Caco-2 (cell line): ENCODE measurements at regions not wholly inside any gene's neighbourhood (a gene's known extent, or its start where the extent isn't known, plus 50 kb on each side); places are given as distances from the start of the nearest gene placed in this dataset.
"Not testable (repeated sequence)": the region's sequence is repeated elsewhere in the genome, so short reads cannot be mapped to it uniquely, and the experiment has no call there.

Source experiments
- BruUV-seq: library from RNA; stranded (reverse); fragments of 400-500 nt; replicated peaks from 2 replicates; lab custom pipeline; 2021; lab: Mats Ljungman, UMichigan
- CTCF ChIA-PET: fragments of 300-600 bp; sonication (Branson Sonifier 250); formaldehyde crosslinking; loops from one replicate; lab custom pipeline; 2022; ENCODE audit warnings: antibody characterized with exemption; lab: Charles Lee
- POLR2A ChIA-PET: fragments of 300-600 bp; sonication (Branson Sonifier 250); formaldehyde crosslinking; loops from one replicate; lab custom pipeline; 2022; ENCODE audit warnings: antibody characterized with exemption; lab: Charles Lee
- DNase-seq, 2 experiments: peaks; one replicate each; pipeline versions ENCODE4 v3.0.0 to v3.0.0-alpha.2; 2020 to 2022
- H3K27me3 ChIP-seq: replicated peaks from 2 replicates; pipeline ENCODE4 v1.6.0; 2011; ENCODE audit warnings: low read length; ENCODE audit not compliant: control insufficient read depth, insufficient read depth
- H3K36me3 ChIP-seq: 2 replicates; pipeline ENCODE4 v1.5.1; 2011; ENCODE audit warnings: low read length; ENCODE audit not compliant: control insufficient read depth, insufficient read depth
- H3K4me1 ChIP-seq: fragments of 250-450 bp; sonication (Bioruptor Pico); 2 replicates; pipeline ENCODE4 v1.5.1; 2020; ENCODE audit warnings: mild to moderate bottlenecking
- H3K4me3 ChIP-seq: 2 replicates; pipeline ENCODE4 v1.5.1; 2011; ENCODE audit warnings: low read depth, mild to moderate bottlenecking, control low read depth, low read length
- H3K9me3 ChIP-seq: fragments of 250-450 bp; sonication (Bioruptor Pico); 2 replicates; pipeline ENCODE4 v1.5.1; 2020; ENCODE audit warnings: mild to moderate bottlenecking, moderate library complexity
- H3K27ac Mint-ChIP-seq: one replicate; pipeline ENCODE4 v1.8.0; 2022; ENCODE audit warnings: mixed read lengths; ENCODE audit not compliant: unreplicated experiment
- H3K27me3 Mint-ChIP-seq: one replicate; pipeline ENCODE4 v1.8.0; 2022; ENCODE audit warnings: mixed read lengths; ENCODE audit not compliant: insufficient read depth, unreplicated experiment
- H3K36me3 Mint-ChIP-seq: one replicate; pipeline ENCODE4 v1.8.0; 2022; ENCODE audit warnings: mild to moderate bottlenecking, mixed read lengths; ENCODE audit not compliant: insufficient read depth, unreplicated experiment
- H3K4me1 Mint-ChIP-seq: one replicate; pipeline ENCODE4 v1.8.0; 2022; ENCODE audit warnings: low read depth, mixed read lengths; ENCODE audit not compliant: unreplicated experiment
- H3K4me3 Mint-ChIP-seq: one replicate; pipeline ENCODE4 v1.8.0; 2022; ENCODE audit warnings: mild to moderate bottlenecking, moderate library complexity, mixed read lengths; ENCODE audit not compliant: unreplicated experiment
- H3K9me3 Mint-ChIP-seq: one replicate; pipeline ENCODE4 v1.8.0; 2022; ENCODE audit warnings: mixed read lengths; ENCODE audit not compliant: unreplicated experiment
- intact Hi-C: fragments of 100-400 bp; cut with micrococcal nuclease; formaldehyde crosslinking; loops from one replicate; pipeline ENCODE4 v1.10.0; 2022; ENCODE audit not compliant: unreplicated experiment
- TF ChIP-seq, protein P1 (sequence below), 2 experiments: fragments of 200-600 bp in 1 of 2; IDR thresholded peaks; 1 replicate in 1 of 2; 2 replicates in 1 of 2; pipeline versions ENCODE4 v1.5.1 to v1.8.0; 2011 to 2022; ENCODE audit warnings: antibody characterized with exemption in 1 of 2, control low read depth in 1 of 2, inconsistent platforms in 1 of 2, low read depth in 1 of 2, low read length in 1 of 2, mild to moderate bottlenecking in 1 of 2, moderate library complexity in 1 of 2; ENCODE audit not compliant: insufficient read depth in 1 of 2, severe bottlenecking in 1 of 2, unreplicated experiment in 1 of 2

DNA sequence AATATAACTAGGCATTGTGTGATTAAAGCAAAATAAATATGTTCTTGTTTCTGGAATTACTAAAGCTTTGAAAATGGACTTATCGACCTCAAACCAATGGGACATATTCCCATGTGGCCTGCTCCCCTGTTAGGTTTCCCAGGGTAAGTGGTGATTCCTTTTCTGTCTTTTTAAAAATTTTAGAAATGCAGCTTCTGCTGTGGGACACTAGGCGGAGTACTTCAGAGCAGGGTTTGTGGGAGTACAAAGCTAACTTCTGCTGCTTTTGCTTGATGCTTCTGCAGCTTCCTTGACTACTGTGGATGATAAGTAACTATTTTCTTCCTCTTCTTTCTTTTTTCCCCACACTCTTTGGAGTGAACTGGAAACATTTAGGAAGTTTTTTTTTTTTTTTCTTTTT, 2632.4 kb upstream of the DEFB115 start:
- H3K9me3 ChIP-seq, intact Hi-C loops, H3K4me1 Mint-ChIP-seq, H3K36me3 ChIP-seq, H3K36me3 Mint-ChIP-seq, H3K27me3 ChIP-seq, CTCF ChIA-PET, H3K27ac Mint-ChIP-seq, H3K27me3 Mint-ChIP-seq, DNase-seq, BruUV-seq, H3K4me3 Mint-ChIP-seq, H3K4me3 ChIP-seq, H3K4me1 ChIP-seq, POLR2A ChIA-PET: not testable (repeated sequence)
- peaks cover 43% of the 10 kb centered on the region for H3K9me3 Mint-ChIP-seq
- TF ChIP-seq, protein P1, sequence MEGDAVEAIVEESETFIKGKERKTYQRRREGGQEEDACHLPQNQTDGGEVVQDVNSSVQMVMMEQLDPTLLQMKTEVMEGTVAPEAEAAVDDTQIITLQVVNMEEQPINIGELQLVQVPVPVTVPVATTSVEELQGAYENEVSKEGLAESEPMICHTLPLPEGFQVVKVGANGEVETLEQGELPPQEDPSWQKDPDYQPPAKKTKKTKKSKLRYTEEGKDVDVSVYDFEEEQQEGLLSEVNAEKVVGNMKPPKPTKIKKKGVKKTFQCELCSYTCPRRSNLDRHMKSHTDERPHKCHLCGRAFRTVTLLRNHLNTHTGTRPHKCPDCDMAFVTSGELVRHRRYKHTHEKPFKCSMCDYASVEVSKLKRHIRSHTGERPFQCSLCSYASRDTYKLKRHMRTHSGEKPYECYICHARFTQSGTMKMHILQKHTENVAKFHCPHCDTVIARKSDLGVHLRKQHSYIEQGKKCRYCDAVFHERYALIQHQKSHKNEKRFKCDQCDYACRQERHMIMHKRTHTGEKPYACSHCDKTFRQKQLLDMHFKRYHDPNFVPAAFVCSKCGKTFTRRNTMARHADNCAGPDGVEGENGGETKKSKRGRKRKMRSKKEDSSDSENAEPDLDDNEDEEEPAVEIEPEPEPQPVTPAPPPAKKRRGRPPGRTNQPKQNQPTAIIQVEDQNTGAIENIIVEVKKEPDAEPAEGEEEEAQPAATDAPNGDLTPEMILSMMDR (IDR thresholded peaks at IDR 0.05; ENCODE audit: insufficient read depth in 1 of 2, low read depth in 1 of 2, low read length in 1 of 2, severe bottlenecking in 1 of 2, unreplicated experiment in 1 of 2), result peak in 1 of 2 experiments; percentile 28

DNA sequence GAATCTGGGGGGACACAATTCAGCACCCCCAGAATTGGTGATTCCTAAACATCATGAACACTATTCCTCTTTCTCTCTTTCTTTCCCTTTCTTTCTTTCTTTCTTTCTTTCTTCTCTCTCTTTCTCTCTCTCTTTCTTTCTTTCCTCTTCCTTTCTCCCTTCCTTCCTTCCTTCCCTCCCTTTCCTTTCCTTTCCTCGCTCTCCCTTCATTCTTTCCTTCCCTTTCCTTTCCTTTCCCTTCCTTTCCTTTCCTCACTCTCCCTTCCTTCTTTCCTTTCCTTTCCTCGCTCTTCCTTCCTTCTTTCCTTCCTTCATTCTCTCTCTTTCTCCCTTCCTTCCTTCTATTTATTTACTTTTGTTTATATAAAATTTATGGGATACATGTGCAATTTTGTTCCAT, 2616.6 kb upstream of the DEFB115 start:
- H3K27ac Mint-ChIP-seq, H3K27me3 ChIP-seq, H3K9me3 ChIP-seq, H3K4me1 Mint-ChIP-seq, H3K4me1 ChIP-seq, H3K4me3 ChIP-seq, intact Hi-C loops, CTCF ChIA-PET, POLR2A ChIA-PET, H3K4me3 Mint-ChIP-seq, BruUV-seq, DNase-seq, H3K36me3 Mint-ChIP-seq, H3K36me3 ChIP-seq, H3K27me3 Mint-ChIP-seq: not testable (repeated sequence)
- peaks cover 34% of the 10 kb centered on the region for H3K9me3 Mint-ChIP-seq
